ENCODE measurements at regions not wholly inside any gene's neighbourhood (a gene's known extent, or its start where the extent isn't known, plus 50 kb on each side); places are given as distances from the start of the nearest gene placed in this dataset.

GRCh38 chr9:102069969-102070368 is 331.5 kb upstream of the GRIN3A start:
- DNase-seq (ENCODE audit: low read depth) = no peak
- no peak for TF ChIP-seq CTCF (IDR thresholded peaks at IDR 0.05; ENCODE audit: insufficient read depth, low read depth, low read length)
- H3K27me3 ChIP-seq (ENCODE audit: control insufficient read depth, insufficient read depth, low read length) = no peaks in the 10 kb centered on the region

GRCh38 chr9:102054811-102055210 is 316.4 kb upstream of the GRIN3A start:
- Histone ChIP-seq H3K36me3 (ENCODE audit: control insufficient read depth, insufficient read depth, low read length) (no peaks in the 10 kb centered on the region), H3K4me3 (ENCODE audit: low read depth, low read length) (no peak overlapping the region), H3K27me3 (ENCODE audit: control insufficient read depth, insufficient read depth, low read length) (no peaks in the 10 kb centered on the region)
- no peak for TF ChIP-seq CTCF (IDR thresholded peaks at IDR 0.05; ENCODE audit: insufficient read depth, low read depth, low read length)
- ChIA-PET POLR2A (no interaction called here), CTCF (no interaction called here)
- no peak for DNase-seq (ENCODE audit: low read depth)

More at GRCh38 chr9:102069969-102070368, 331.5 kb upstream of the GRIN3A start:
- ChIA-PET CTCF (no interaction called here), POLR2A (no interaction called here)
- Histone ChIP-seq H3K4me3 (ENCODE audit: low read depth, low read length) (no peak overlapping the region), H3K36me3 (ENCODE audit: control insufficient read depth, insufficient read depth, low read length) (no peaks in the 10 kb centered on the region)

GRCh38 chr9:102049586-102050246 is 311.3 kb upstream of the GRIN3A start:
- H3K4me3 ChIP-seq (ENCODE audit: low read depth, low read length) = no peak overlapping the region
- H3K36me3 ChIP-seq (ENCODE audit: control insufficient read depth, insufficient read depth, low read length) = no peaks in the 10 kb centered on the region
- TF ChIP-seq CTCF (IDR thresholded peaks at IDR 0.05; ENCODE audit: insufficient read depth, low read depth, low read length) = no peak
- ChIA-PET POLR2A (no interaction called here), CTCF (interaction anchor here (0.6 kb wide), 1 partner anchor 212 kb away, joined by 3 read pairs; no protein-coding TSS in a partner anchor)
- DNase-seq (ENCODE audit: low read depth) = no peak
- H3K27me3 ChIP-seq (ENCODE audit: control insufficient read depth, insufficient read depth, low read length) = no peaks in the 10 kb centered on the region

- DNase-seq (ENCODE audit: low read depth) = no peak
- ChIA-PET CTCF (no interaction called here), POLR2A (no interaction called here)
- Histone ChIP-seq H3K4me3 (ENCODE audit: low read depth, low read length) (no peak overlapping the region), H3K27me3 (ENCODE audit: control insufficient read depth, insufficient read depth, low read length) (no peaks in the 10 kb centered on the region), H3K36me3 (ENCODE audit: control insufficient read depth, insufficient read depth, low read length) (no peaks in the 10 kb centered on the region)
- no peak for TF ChIP-seq CTCF (IDR thresholded peaks at IDR 0.05; ENCODE audit: insufficient read depth, low read depth, low read length)
Measured at GRCh38 chr9:102047549-102047948, 309.1 kb upstream of the GRIN3A start.

- POLR2A ChIA-PET = no interaction called here
- no peak for TF ChIP-seq CTCF (IDR thresholded peaks at IDR 0.05; ENCODE audit: insufficient read depth, low read depth, low read length)
- CTCF ChIA-PET = no interaction called here
- DNase-seq (ENCODE audit: low read depth) = no peak
- Histone ChIP-seq H3K4me3 (ENCODE audit: low read depth, low read length) (no peak overlapping the region), H3K36me3 (ENCODE audit: control insufficient read depth, insufficient read depth, low read length) (no peaks in the 10 kb centered on the region), H3K27me3 (ENCODE audit: control insufficient read depth, insufficient read depth, low read length) (no peaks in the 10 kb centered on the region)
Measured at GRCh38 chr9:102044133-102044532, 305.7 kb upstream of the GRIN3A start.

Data from BJ (cell line).